GM18858 (cell line): ENCODE measurements at regions not wholly inside any gene's neighbourhood (a gene's known extent, or its start where the extent isn't known, plus 50 kb on each side); places are given as distances from the start of the nearest gene placed in this dataset.
"Not testable (repeated sequence)": the region's sequence is repeated elsewhere in the genome, so short reads cannot be mapped to it uniquely, and the experiment has no call there.

ENCODE experiments used
- ATAC-seq: cut with Tn5 transposase; IDR thresholded peaks from one replicate; pipeline ENCODE4 v1.9.1; 2021; ENCODE audit not compliant: unreplicated experiment

- no peak for ATAC-seq
Measured at GRCh38 chr5:162762119-162762518, 675.3 kb upstream of the CCNG1 start.

GRCh38 chr5:162769019-162769418 lies 668.4 kb upstream of the CCNG1 start:
- no peak for ATAC-seq

GRCh38 chr5:162785673-162786072 lies 651.7 kb upstream of the CCNG1 start:
- no peak for ATAC-seq

GRCh38 chr5:162786234-162786633 lies 651.2 kb upstream of the CCNG1 start:
- no peak for ATAC-seq

- no peak for ATAC-seq
Measured at GRCh38 chr5:162796507-162796906, 640.9 kb upstream of the CCNG1 start.

GRCh38 chr5:162800301-162800700 lies 637.1 kb upstream of the CCNG1 start:
- ATAC-seq: no peak

- ATAC-seq: no peak
Measured at GRCh38 chr5:162801235-162801634, 636.2 kb upstream of the CCNG1 start.

- no peak for ATAC-seq
Measured at GRCh38 chr5:162806195-162806594, 631.2 kb upstream of the CCNG1 start.

GRCh38 chr5:162811071-162811470 lies 626.3 kb upstream of the CCNG1 start:
- no peak for ATAC-seq

- no peak for ATAC-seq
Measured at GRCh38 chr5:162816816-162817215, 620.6 kb upstream of the CCNG1 start.

GRCh38 chr5:162817364-162817763 lies 620.0 kb upstream of the CCNG1 start:
- no peak for ATAC-seq

- not testable (repeated sequence) for ATAC-seq
Measured at GRCh38 chr5:162821664-162822063, 615.7 kb upstream of the CCNG1 start.

- ATAC-seq: peak; percentile 95
Measured at GRCh38 chr5:162824360-162824759, 613.0 kb upstream of the CCNG1 start.

GRCh38 chr5:162837155-162837554 lies 600.2 kb upstream of the CCNG1 start:
- no peak for ATAC-seq

GRCh38 chr5:162842727-162843126 lies 594.7 kb upstream of the CCNG1 start:
- no peak for ATAC-seq

- no peak for ATAC-seq
Measured at GRCh38 chr5:162852134-162852533, 585.3 kb upstream of the CCNG1 start.

GRCh38 chr5:162858770-162859169 lies 578.6 kb upstream of the CCNG1 start:
- no peak for ATAC-seq

GRCh38 chr5:162870966-162871365 lies 566.4 kb upstream of the CCNG1 start:
- ATAC-seq: no peak

GRCh38 chr5:162882629-162883028 lies 554.8 kb upstream of the CCNG1 start:
- ATAC-seq: no peak

GRCh38 chr5:162886717-162887116 lies 550.7 kb upstream of the CCNG1 start:
- no peak for ATAC-seq

- ATAC-seq: no peak
Measured at GRCh38 chr5:162888268-162888667, 549.1 kb upstream of the CCNG1 start.

GRCh38 chr5:162911873-162912272 lies 525.5 kb upstream of the CCNG1 start:
- no peak for ATAC-seq

- ATAC-seq: no peak
Measured at GRCh38 chr5:162916368-162916767, 521.0 kb upstream of the CCNG1 start.

- ATAC-seq: no peak
Measured at GRCh38 chr5:162929104-162929503, 508.3 kb upstream of the CCNG1 start.
